ENCODE measurements at regions not wholly inside any gene's neighbourhood (a gene's known extent, or its start where the extent isn't known, plus 50 kb on each side); places are given as distances from the start of the nearest gene placed in this dataset.

DNA sequence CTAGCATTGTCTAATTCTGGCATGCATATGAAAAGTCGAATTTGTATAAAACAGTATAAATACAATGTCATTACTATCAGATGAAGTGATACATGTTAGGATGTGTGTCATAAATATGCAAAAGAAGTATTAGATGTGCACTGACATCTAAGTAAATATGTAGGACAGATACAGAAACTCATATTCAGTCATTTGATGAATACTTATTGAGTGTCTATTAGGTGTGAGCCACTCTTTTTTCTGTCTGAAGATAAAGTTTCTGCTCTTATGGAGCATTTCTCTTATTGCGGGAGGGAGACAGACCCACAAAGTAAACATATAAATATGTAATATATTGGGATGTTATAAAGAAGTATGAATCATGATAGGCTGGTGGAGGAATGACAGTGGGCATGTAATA lies 426.6 kb upstream of the B3GALT2 start:
- no peak for DNase-seq

- DNase-seq = no peak
Observed at GRCh38 chr1:193609592-193609991, 423.2 kb upstream of the B3GALT2 start.

DNA sequence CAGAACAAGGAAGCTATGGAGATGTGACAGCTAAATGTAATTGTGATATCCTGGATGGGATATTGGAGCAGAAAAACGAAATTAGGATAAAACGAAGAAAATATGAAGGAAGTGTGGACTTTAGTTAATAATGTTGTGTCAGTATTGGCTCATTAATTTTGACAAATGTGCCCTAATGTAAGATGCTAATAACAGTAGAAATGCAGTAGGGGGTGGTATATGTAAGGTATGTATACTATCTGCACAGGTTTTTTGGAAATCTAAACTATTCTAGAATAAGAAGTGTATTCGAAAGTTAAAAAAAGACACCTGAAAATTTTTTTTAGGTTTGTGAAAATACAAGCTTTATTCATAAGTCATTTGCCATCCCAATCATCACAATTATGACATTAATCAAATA lies 421.4 kb upstream of the B3GALT2 start:
- no peak for DNase-seq

GRCh38 chr1:193606035-193606434 lies 419.6 kb upstream of the B3GALT2 start:
- no peak for DNase-seq

- DNase-seq = no peak
Observed at GRCh38 chr1:193602705-193603104, 416.3 kb upstream of the B3GALT2 start.

DNA sequence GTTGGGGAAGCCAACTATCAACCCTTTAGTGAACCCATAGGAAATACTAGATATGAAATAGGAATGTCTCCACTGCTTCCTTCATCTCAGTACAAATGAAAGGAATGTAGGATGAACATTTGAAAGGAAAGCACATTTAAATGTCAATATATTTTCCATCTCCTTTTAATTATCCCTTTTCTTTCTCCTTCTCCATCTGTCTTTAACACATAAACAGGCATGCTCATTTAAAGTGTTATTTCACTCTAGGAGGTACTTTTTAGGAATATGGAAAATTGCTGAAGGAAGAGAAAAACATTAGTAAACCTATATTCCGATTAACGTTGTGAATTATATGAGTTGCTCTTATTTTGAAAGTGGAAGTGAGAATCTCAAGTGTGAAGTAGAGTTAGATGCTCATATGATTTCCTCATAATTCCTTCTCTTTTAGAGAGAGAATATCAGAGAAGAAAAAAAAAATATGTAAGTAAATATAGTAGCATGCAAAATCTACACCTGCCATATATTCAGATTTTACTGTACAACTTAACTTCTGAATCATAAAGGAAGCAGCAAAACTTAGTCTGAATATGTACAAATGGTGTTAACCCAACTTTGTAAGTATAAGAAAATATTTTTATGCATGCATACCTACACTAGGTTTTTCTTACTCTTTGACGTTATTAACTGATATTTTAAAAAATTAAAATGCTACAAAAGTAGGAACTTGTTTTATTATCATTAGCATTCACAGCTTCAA lies 406.9 kb upstream of the B3GALT2 start:
- DNase-seq = peak; percentile 32

GRCh38 chr1:193592317-193592716 lies 405.9 kb upstream of the B3GALT2 start:
- peak; percentile 11 for DNase-seq

- DNase-seq = no peak
Observed at GRCh38 chr1:193590102-193590501, 403.7 kb upstream of the B3GALT2 start.

GRCh38 chr1:193589597-193590040 lies 403.2 kb upstream of the B3GALT2 start:
- DNase-seq = peak; percentile 5

GRCh38 chr1:193588311-193589082 lies 402.1 kb upstream of the B3GALT2 start:
- no peak for DNase-seq

GRCh38 chr1:193584731-193585239 lies 398.4 kb upstream of the B3GALT2 start:
- DNase-seq = no peak

DNA sequence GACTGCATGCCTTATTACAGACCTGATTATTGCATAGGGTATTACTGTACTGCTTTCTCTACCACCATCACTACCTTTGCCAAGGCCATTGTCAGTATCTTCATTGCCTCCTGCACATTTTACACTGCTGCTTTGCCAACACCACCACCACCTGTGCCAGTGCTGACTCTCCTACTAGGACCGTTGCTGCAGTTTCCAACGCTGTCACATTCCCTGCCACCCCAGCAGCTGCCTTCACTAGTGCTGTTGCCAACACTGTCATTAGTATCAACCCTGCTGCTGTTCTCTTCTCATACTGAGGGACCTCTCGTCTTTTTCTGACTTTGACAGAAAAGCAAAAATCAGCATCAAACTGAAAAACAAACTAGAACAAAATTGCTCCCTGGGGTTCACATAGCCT lies 394.9 kb upstream of the B3GALT2 start:
- DNase-seq = no peak

GRCh38 chr1:193580419-193580818 lies 394.0 kb upstream of the B3GALT2 start:
- DNase-seq = no peak

- DNase-seq = no peak
Observed at GRCh38 chr1:193579323-193579722, 392.9 kb upstream of the B3GALT2 start.

DNA sequence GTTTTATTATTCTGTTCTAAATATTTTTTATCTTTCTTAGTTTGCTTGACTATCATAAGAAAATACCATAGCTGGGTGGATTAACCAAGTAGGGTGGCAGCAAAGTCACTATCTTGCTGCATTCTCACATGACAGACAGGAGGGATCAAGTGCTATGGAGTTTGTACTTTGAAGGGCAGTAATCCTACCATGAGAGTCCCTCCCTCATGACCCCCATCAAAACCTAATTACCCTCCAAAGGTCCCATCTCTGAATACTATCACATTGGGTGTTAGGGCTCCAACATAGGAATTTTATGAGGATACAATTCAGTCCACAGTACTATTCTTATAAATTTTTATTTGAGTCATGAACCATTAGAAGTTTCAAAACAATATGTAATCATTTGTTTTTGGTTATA lies 388.5 kb upstream of the B3GALT2 start:
- no peak for DNase-seq

DNA sequence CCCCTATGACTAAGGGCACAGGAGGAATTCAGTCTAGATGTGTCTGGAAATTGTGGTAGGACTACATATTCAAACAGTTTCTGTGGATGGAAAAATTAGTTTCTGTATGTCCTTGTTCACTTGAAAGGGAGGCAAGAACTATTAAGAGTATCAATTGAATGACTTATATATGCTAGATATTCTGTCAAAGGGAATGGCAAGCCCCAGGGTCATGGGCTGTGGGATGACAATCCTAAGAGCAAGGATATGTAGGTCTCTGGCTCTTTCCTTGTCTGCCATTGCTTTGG lies 383.5 kb upstream of the B3GALT2 start:
- DNase-seq = peak; percentile 6

GRCh38 chr1:193569096-193569982 lies 382.9 kb upstream of the B3GALT2 start:
- peak; percentile 21 for DNase-seq

GRCh38 chr1:193568512-193568911 lies 382.1 kb upstream of the B3GALT2 start:
- peak; percentile 7 for DNase-seq

DNA sequence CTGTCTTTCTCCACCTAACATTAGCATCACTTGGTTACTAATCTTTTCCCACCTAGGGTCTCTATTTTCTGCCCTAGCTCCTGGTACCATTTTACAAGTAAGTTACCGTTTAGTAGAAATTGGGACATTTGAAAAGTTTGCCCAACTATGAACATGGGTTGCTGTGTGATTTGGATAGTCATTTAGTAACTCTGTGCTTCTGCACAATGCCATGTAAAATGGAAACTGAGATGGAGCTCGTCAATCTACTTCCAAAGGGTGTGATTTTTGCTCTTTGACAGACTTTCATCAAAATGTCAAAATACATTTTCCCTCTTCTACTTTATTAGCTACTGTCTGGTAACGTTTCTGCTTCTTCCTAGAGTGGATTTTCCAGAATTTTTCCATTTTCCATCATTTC lies 381.5 kb upstream of the B3GALT2 start:
- DNase-seq = no peak

DNA sequence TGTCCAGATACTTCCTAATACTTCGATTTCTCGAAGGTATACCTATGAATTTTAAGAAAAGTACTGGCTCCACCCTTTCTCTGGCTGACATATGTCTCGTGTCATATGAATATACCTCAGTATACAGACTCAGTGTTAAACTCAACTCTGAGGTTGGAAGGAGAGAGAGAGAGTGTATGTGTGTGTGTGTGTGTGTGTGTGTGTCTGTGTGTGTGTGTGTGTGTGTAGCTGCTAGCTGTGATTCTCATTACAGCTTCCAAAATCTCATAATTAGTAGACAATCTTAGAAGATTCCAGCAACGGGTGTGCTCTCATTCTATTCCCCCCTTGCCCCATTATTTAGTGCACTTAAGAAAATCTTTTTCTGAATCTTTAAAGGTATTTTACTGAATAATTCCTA lies 380.3 kb upstream of the B3GALT2 start:
- no peak for DNase-seq

- no peak for DNase-seq
Observed at GRCh38 chr1:193565971-193566577, 379.7 kb upstream of the B3GALT2 start.

- DNase-seq = no peak
Observed at GRCh38 chr1:193562121-193562520, 375.7 kb upstream of the B3GALT2 start.

- peak; percentile 52 for DNase-seq
Observed at GRCh38 chr1:193558491-193559028, 372.1 kb upstream of the B3GALT2 start.
